HG03025 (cell line): ENCODE measurements at regions not wholly inside any gene's neighbourhood (a gene's known extent, or its start where the extent isn't known, plus 50 kb on each side); places are given as distances from the start of the nearest gene placed in this dataset.
"Not testable (repeated sequence)": the region's sequence is repeated elsewhere in the genome, so short reads cannot be mapped to it uniquely, and the experiment has no call there.

Experiments
- ATAC-seq: cut with Tn5 transposase; IDR thresholded peaks from one replicate; pipeline ENCODE4 v1.9.1; 2021; ENCODE audit warnings: mild to moderate bottlenecking, moderate library complexity; ENCODE audit not compliant: unreplicated experiment, low FRiP score

- ATAC-seq, result no peak
Measured at GRCh38 chr21:25281134-25281533, 326.1 kb downstream of the MRPL39 start.

- ATAC-seq, result no peak
Measured at GRCh38 chr21:25280061-25280460, 327.2 kb downstream of the MRPL39 start.

GRCh38 chr21:25273959-25274358 lies 333.3 kb downstream of the MRPL39 start:
- ATAC-seq, result no peak

GRCh38 chr21:25254491-25255174 lies 352.6 kb downstream of the MRPL39 start:
- no peak for ATAC-seq

GRCh38 chr21:25246546-25246945 lies 360.7 kb downstream of the MRPL39 start:
- no peak for ATAC-seq

- ATAC-seq, result no peak
Measured at GRCh38 chr21:25244735-25245134, 362.5 kb downstream of the MRPL39 start.

- ATAC-seq, result no peak
Measured at GRCh38 chr21:25243808-25244207, 363.5 kb downstream of the MRPL39 start.

- no peak for ATAC-seq
Measured at GRCh38 chr21:25240974-25241373, 366.3 kb downstream of the MRPL39 start.

- ATAC-seq, result no peak
Measured at GRCh38 chr21:25234857-25235801, 372.2 kb downstream of the MRPL39 start.

GRCh38 chr21:25220954-25221353 lies 386.3 kb downstream of the MRPL39 start:
- ATAC-seq, result no peak

- no peak for ATAC-seq
Measured at GRCh38 chr21:25220169-25220568, 387.1 kb downstream of the MRPL39 start.

- peak; percentile 97 for ATAC-seq
Measured at GRCh38 chr21:25215698-25216384, 391.4 kb downstream of the MRPL39 start.

GRCh38 chr21:25214676-25215075 lies 392.6 kb downstream of the MRPL39 start:
- ATAC-seq, result no peak

GRCh38 chr21:25199944-25200343 lies 407.3 kb downstream of the MRPL39 start:
- no peak for ATAC-seq

GRCh38 chr21:25191141-25191540 lies 416.1 kb downstream of the MRPL39 start:
- peak; percentile 51 for ATAC-seq

GRCh38 chr21:25189497-25189896 lies 417.8 kb downstream of the MRPL39 start:
- no peak for ATAC-seq

- ATAC-seq, result peak; percentile 52
Measured at GRCh38 chr21:25188677-25189079, 418.6 kb downstream of the MRPL39 start.

- ATAC-seq, result no peak
Measured at GRCh38 chr21:25186273-25186672, 421.0 kb downstream of the MRPL39 start.

- ATAC-seq, result no peak
Measured at GRCh38 chr21:25183577-25183976, 423.7 kb downstream of the MRPL39 start.

- not testable (repeated sequence) for ATAC-seq
Measured at GRCh38 chr21:25181690-25182089, 425.6 kb downstream of the MRPL39 start.

GRCh38 chr21:25179116-25179515 lies 428.2 kb downstream of the MRPL39 start:
- ATAC-seq, result no peak
